ENCODE measurements at regions not wholly inside any gene's neighbourhood (a gene's known extent, or its start where the extent isn't known, plus 50 kb on each side); places are given as distances from the start of the nearest gene placed in this dataset.

- peaks cover 12 to 16% of the 10 kb centered on the region in 2 experiments; a peak in 4 of 5 replicates for H3K9me3 Mint-ChIP-seq
- no CpG with 5 or more reads among the region's 5 CpGs for WGBS (ENCODE audit: extremely low coverage, insufficient read length, low lambda C conversion rate)
- no peaks in the 10 kb centered on the region for H3K27me3 Mint-ChIP-seq (ENCODE audit: low read depth)
- H2BK20ac ChIP-seq (ENCODE audit: low read depth, low read length, poor library complexity, severe bottlenecking) = no peak overlapping the region
- H3K27me3 ChIP-seq (ENCODE audit: insufficient read depth, low read length) = no peaks in the 10 kb centered on the region
- H3K36me3 Mint-ChIP-seq (ENCODE audit: insufficient read depth in 1 of 3, low read depth in 3 of 3) = peaks cover 2 to 14% (median 5%) of the 10 kb centered on the region in 3 experiments; a peak in 5 of 7 replicates
- H4K20me1 ChIP-seq (ENCODE audit: control insufficient read depth, insufficient read depth, insufficient read length) = no peaks in the 10 kb centered on the region
- 0 out of 2 replicates have a peak, but pooled peaks cover 2% of the 10 kb centered on the region for H3K4me1 ChIP-seq (ENCODE audit: insufficient read depth, low read length)
- H3K4me3 Mint-ChIP-seq = no peak overlapping the region
- H3T11ph ChIP-seq (ENCODE audit: low read length) = no peak overlapping the region
- no peak overlapping the region for H3K18ac ChIP-seq (ENCODE audit: insufficient read length, low read depth, low read length)
- no peak overlapping the region for H4K5ac ChIP-seq (ENCODE audit: insufficient read length, low read depth, low read length)
- no peak overlapping the region for H3K4ac ChIP-seq (ENCODE audit: low read depth, low read length)
- no peak overlapping the region for H4K8ac ChIP-seq (replicated peaks; ENCODE audit: insufficient read length, low read depth, low read length)
- no peak overlapping the region for H2BK12ac ChIP-seq (ENCODE audit: insufficient read length, low read depth, low read length)
- no peak overlapping the region for H3K14ac ChIP-seq (ENCODE audit: insufficient read depth, low read length)
- no peaks in the 10 kb centered on the region for H3K9me3 ChIP-seq (ENCODE audit: control insufficient read depth, low read depth, low read length)
- H3K79me1 ChIP-seq (ENCODE audit: insufficient read depth, low read depth, low read length, poor library complexity, severe bottlenecking) = no peaks in the 10 kb centered on the region
- no peak overlapping the region for H3K27ac Mint-ChIP-seq
- peaks cover 13 to 18% of the 10 kb centered on the region in 2 experiments for H3K4me1 Mint-ChIP-seq
- H2BK120ac ChIP-seq (ENCODE audit: low read depth, low read length, poor library complexity, severe bottlenecking) = no peak overlapping the region
- H3K27ac ChIP-seq (ENCODE audit: insufficient read length, low read depth, low read length) = no peak overlapping the region
- H4K91ac ChIP-seq (ENCODE audit: insufficient read length, low read depth, low read length) = no peak overlapping the region
- H3K4me2 ChIP-seq (ENCODE audit: insufficient read depth, insufficient read length, low read length) = no peak overlapping the region
- H3K23ac ChIP-seq (ENCODE audit: insufficient read length, low read depth, low read length) = no peak overlapping the region
- H3K79me2 ChIP-seq (ENCODE audit: insufficient read depth, low read length) = no peaks in the 10 kb centered on the region
- no peak for TF ChIP-seq CTCF (conservative IDR thresholded peaks at IDR 0.05)
- no peak overlapping the region for H3K56ac ChIP-seq (ENCODE audit: insufficient read length, low read depth, low read length)
- H2BK15ac ChIP-seq (ENCODE audit: low read depth, low read length) = no peak overlapping the region
- H2AFZ ChIP-seq (ENCODE audit: low read length) = no peak overlapping the region
- H2AK5ac ChIP-seq (ENCODE audit: insufficient read length, low read length) = no peak overlapping the region
- no peak for DNase-seq
- no peak overlapping the region for H2BK5ac ChIP-seq (ENCODE audit: insufficient read length, low read length)
- H3K23me2 ChIP-seq (ENCODE audit: insufficient read length, low read depth, low read length, poor library complexity, severe bottlenecking) = no peaks in the 10 kb centered on the region
- no peak overlapping the region for H3K9ac ChIP-seq (ENCODE audit: extremely low read depth, insufficient read length, low read length)
These were observed 105.7 kb upstream of the ZEB2 start for GRCh38 chr2:144625626-144626025.
